Neural progenitor cell (in vitro differentiated cells): ENCODE measurements at regions not wholly inside any gene's neighbourhood (a gene's known extent, or its start where the extent isn't known, plus 50 kb on each side); places are given as distances from the start of the nearest gene placed in this dataset.

Experiments
- CTCF ChIP-seq: fragments of 200-600 bp; sonication (generic); IDR thresholded peaks from 2 replicates; pipeline ENCODE4 v1.5.1; 2017; ENCODE audit warnings: antibody characterized with exemption, mild to moderate bottlenecking
- EZH2 ChIP-seq: fragments of 200-600 bp; sonication (generic); IDR thresholded peaks from 2 replicates; pipeline ENCODE4 v1.6.1; 2017; ENCODE audit warnings: antibody characterized with exemption, mild to moderate bottlenecking, moderate library complexity
- EZH2phosphoT487 ChIP-seq: fragments of 200-600 bp; sonication (generic); IDR thresholded peaks from 2 replicates; pipeline ENCODE4 v1.6.1; 2017; ENCODE audit warnings: antibody characterized with exemption

DNA sequence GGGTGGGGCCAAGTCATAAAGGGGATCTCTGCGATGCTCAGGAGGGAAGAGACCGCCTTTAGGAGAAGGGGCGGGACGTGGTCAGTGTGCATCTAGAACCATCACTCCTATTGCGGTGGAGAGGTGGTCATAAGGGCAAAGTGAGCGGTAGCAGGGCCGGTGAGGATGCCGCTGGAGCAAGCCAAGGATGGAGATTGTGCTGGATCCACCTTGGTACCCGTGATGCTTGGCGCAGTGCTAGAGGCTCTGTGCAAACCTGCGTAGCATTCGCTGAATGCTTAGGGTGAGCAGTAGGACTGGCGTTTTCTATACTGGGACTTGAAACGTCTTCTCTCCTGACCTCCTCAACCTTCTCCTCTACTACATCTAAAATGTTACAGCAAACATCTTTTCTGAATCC is 294.2 kb downstream of the FGF9 start:
- TF ChIP-seq CTCF (no peak), EZH2 (no peak), EZH2phosphoT487 (no peak)
